ENCODE measurements at regions not wholly inside any gene's neighbourhood (a gene's known extent, or its start where the extent isn't known, plus 50 kb on each side); places are given as distances from the start of the nearest gene placed in this dataset.

DNA sequence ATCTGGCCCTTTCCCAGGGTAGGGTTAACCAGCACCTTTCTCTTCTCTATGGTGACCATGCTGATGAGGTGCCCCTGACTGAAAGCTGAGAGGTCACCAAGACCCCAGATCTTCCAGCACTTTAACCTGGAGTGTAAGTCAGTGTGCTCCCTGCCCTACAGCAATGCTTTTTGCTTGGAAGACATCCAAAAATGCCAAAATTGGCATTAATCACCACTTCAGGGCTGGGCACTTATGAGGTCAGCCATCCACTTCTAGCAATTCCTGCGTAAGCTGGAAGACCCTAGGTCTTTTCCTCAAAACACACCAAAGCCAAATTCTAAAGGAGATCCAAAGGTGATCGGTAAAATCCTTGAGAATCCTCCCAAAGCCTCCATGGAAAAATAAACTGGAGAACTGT lies 81.2 kb upstream of the LOC128125822 start:
- TF ChIP-seq, protein P1, sequence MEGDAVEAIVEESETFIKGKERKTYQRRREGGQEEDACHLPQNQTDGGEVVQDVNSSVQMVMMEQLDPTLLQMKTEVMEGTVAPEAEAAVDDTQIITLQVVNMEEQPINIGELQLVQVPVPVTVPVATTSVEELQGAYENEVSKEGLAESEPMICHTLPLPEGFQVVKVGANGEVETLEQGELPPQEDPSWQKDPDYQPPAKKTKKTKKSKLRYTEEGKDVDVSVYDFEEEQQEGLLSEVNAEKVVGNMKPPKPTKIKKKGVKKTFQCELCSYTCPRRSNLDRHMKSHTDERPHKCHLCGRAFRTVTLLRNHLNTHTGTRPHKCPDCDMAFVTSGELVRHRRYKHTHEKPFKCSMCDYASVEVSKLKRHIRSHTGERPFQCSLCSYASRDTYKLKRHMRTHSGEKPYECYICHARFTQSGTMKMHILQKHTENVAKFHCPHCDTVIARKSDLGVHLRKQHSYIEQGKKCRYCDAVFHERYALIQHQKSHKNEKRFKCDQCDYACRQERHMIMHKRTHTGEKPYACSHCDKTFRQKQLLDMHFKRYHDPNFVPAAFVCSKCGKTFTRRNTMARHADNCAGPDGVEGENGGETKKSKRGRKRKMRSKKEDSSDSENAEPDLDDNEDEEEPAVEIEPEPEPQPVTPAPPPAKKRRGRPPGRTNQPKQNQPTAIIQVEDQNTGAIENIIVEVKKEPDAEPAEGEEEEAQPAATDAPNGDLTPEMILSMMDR (IDR thresholded peaks at IDR 0.05; ENCODE audit: insufficient read depth, low read depth, low read length, missing control alignments) = no peak
- DNase-seq (ENCODE audit: low read depth) = no peak
- H3K4me3 ChIP-seq (ENCODE audit: low read depth, low read length) = no peak overlapping the region

DNA sequence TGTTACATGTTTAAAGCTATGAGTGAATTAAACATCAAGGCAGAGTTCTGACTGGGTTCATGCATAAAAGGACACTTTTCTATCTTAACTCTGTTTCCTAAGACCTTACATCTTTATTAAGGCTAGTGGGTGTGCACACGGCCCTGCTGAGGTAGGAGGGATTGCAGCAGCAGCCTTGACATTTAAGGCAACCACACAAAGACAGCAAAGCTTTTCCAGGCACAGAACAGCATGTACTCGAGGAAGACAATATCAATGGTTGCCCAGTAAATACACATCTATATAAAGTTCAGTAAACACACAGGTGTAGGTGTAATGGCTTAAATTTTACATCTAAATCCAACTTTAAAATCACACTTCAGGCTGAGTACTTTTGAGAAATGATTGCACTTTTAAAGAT lies 79.8 kb upstream of the LOC128125822 start:
- DNase-seq (ENCODE audit: low read depth) = no peak
- TF ChIP-seq, protein P1 (IDR thresholded peaks at IDR 0.05; ENCODE audit: insufficient read depth, low read depth, low read length, missing control alignments) = no peak
- H3K4me3 ChIP-seq (ENCODE audit: low read depth, low read length) = no peak overlapping the region

DNA sequence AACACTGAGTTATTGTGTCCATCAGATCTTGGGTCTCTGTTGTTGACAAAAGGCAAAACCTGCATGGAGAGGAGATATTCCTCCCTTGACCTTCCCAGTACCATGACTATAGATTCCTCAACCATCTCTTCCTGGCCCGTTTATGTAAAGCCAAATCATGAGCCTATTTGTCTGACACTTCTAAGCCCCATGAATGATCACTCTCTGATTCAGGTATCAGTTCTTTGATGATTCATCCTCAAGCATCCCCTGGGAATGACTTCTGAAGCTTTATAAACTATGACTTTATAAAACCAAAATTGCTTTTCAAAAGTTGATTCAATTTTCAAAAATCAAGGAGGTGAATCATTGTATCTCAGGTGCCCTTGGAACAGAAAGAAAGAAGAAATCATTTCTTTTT lies 78.7 kb upstream of the LOC128125822 start:
- no peak overlapping the region for H3K4me3 ChIP-seq (ENCODE audit: low read depth, low read length)
- no peak for DNase-seq (ENCODE audit: low read depth)
- TF ChIP-seq, protein P1 (IDR thresholded peaks at IDR 0.05; ENCODE audit: insufficient read depth, low read depth, low read length, missing control alignments) = no peak

DNA sequence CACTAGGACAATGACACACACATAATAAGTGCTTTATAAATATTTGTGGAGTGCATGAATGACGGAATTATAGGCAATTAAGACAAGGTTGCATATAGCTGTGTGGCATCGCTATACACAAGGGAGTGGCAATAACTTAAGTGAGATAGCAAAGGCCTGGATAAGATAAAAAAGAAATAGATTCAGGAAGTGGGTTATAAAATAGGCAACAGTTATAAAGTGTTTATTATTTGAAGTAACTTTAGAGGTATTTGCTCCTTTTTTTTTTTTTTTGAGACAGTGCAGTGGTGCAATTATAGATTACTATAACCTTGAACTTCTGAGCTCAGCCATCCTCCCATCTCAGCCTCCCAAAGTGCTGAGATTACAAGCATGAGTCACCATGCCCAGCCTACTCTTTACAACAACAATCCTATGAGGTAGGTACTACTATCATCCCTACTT lies 75.9 kb upstream of the LOC128125822 start:
- no peak for DNase-seq (ENCODE audit: low read depth)
- TF ChIP-seq, protein P1 (IDR thresholded peaks at IDR 0.05; ENCODE audit: insufficient read depth, low read depth, low read length, missing control alignments) = no peak
- H3K4me3 ChIP-seq (ENCODE audit: low read depth, low read length) = no peak overlapping the region

DNA sequence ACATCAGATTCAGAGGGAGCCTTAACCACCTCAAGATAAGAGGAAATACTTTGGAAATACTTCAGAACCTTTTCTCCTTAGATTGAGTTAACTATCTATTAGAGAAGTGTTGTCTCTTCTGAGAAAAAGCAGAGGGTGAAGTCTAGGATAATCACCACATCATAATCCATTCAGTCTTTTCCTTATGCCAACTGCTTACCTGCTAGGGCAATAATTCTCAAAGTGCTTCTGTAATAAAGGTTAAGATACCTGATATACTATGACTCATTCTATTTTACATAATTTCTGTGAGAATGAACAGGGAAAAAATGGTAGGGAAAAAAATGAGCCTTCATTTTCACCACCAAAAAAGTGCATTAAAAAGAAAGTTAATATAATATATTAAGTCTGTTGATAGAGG lies 70.1 kb upstream of the LOC128125822 start:
- TF ChIP-seq, protein P1 (IDR thresholded peaks at IDR 0.05; ENCODE audit: insufficient read depth, low read depth, low read length, missing control alignments) = no peak
- no peak for DNase-seq (ENCODE audit: low read depth)
- no peak overlapping the region for H3K4me3 ChIP-seq (ENCODE audit: low read depth, low read length)

DNA sequence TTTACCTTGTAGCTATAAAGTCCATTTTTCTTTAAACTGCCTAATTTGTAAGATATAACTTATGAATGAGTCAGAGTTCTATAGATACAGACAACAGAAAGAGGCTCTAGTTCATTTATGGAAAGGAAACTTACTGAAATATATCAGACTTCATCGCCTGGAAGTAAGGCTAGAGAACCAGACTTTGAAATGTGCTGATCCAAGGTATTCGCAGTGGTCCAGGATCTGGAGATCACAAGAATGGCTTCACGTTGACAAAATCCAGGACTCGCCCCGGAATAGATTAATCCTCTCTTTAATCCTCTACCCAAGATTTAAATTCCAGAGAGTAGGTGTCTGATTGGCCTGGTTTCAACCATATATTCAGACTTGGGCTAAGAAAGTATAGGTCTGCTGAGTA lies 69.1 kb upstream of the LOC128125822 start:
- no peak for DNase-seq (ENCODE audit: low read depth)
- TF ChIP-seq, protein P1 (IDR thresholded peaks at IDR 0.05; ENCODE audit: insufficient read depth, low read depth, low read length, missing control alignments) = no peak
- H3K4me3 ChIP-seq (ENCODE audit: low read depth, low read length) = no peak overlapping the region

DNA sequence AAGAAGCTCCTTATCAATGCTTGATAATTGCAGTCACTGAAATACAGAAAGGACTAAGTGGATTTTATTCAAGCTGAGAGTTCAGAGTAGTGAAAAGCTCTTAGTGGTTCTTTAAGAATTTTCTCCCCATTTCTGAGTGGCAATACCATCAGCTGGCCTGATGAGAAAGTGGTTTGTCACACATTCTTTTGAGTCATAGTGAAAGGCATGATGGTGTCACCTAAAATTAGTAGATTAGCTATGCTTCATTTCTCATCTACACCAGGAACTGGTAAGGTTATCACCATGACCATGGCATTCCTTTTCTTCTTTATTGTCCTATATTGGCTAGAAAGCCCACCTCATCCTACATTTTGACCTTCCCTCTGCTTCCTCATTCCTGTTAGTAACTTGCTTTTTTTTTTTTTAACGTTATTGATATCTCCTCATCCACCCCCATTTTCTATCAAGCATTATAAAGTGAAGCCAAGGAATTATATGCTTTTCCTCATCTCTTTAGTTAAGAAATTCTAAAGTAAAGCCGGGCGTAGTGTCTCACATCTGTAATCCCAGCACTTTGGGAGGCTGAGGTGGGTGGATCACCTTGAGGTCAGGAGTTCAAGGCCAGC lies 67.4 kb upstream of the LOC128125822 start:
- H3K4me3 ChIP-seq (ENCODE audit: low read depth, low read length) = no peak overlapping the region
- DNase-seq (ENCODE audit: low read depth) = peak; percentile 91
- TF ChIP-seq, protein P1 (IDR thresholded peaks at IDR 0.05; ENCODE audit: insufficient read depth, low read depth, low read length, missing control alignments) = no peak
